OCI-LY3 (cell line): ENCODE measurements at regions not wholly inside any gene's neighbourhood (a gene's known extent, or its start where the extent isn't known, plus 50 kb on each side); places are given as distances from the start of the nearest gene placed in this dataset.

Source experiments
- H2AFZ ChIP-seq: fragments of 200-600, 300-600 bp; shearing (Covaris generic); 2 replicates; pipeline ENCODE4 v1.6.0; 2014; ENCODE audit warnings: antibody characterized with exemption, low read depth, low read length
- H3K27ac ChIP-seq: fragments of 200-600, 300-600 bp; sonication (generic); 2 replicates; pipeline ENCODE4 v1.5.1; 2014; ENCODE audit warnings: mild to moderate bottlenecking, low read length, moderate library complexity, mixed read lengths
- H3K27me3 ChIP-seq: fragments of 200-600, 300-600 bp; sonication (generic); 2 replicates; pipeline ENCODE4 v1.6.1; 2014; ENCODE audit warnings: low read depth, low read length, mixed read lengths
- H3K36me3 ChIP-seq: fragments of 200-600, 300-600 bp; sonication (generic); replicated peaks from 2 replicates; pipeline ENCODE3; 2014; ENCODE audit warnings: low read depth, low read length, mixed read lengths
- H3K4me1 ChIP-seq: fragments of 300-600, 200-600 bp; sonication (generic); 2 replicates; pipeline ENCODE4 v1.6.1; 2014; ENCODE audit warnings: low read length, mixed read lengths
- H3K4me2 ChIP-seq: fragments of 200-600, 300-600 bp; sonication (generic); 2 replicates; pipeline ENCODE4 v1.6.1; 2014; ENCODE audit warnings: low read length, mixed read lengths
- H3K4me3 ChIP-seq: fragments of 300-600, 200-600 bp; sonication (generic); 2 replicates; pipeline ENCODE4 v1.5.1; 2014; ENCODE audit warnings: antibody characterized with exemption, mild to moderate bottlenecking, low read length, moderate library complexity
- H3K79me2 ChIP-seq: fragments of 300-600, 200-600 bp; shearing (Covaris generic); 2 replicates; pipeline ENCODE4 v1.6.1; 2014; ENCODE audit warnings: mild to moderate bottlenecking, low read length, mixed read lengths
- H3K9ac ChIP-seq: fragments of 300-600, 200-600 bp; shearing (Covaris generic); 2 replicates; pipeline ENCODE4 v1.6.0; 2014; ENCODE audit warnings: mild to moderate bottlenecking, low read length, moderate library complexity
- H3K9me3 ChIP-seq: fragments of 200-600, 300-600 bp; shearing (Covaris generic); 2 replicates; pipeline ENCODE4 v1.6.1; 2014; ENCODE audit warnings: low read length, mixed read lengths; ENCODE audit not compliant: insufficient read depth
- H4K20me1 ChIP-seq: fragments of 200-600, 300-600 bp; sonication (generic); 2 replicates; pipeline ENCODE4 v1.6.1; 2016; ENCODE audit warnings: low read length, mixed read lengths; ENCODE audit not compliant: insufficient read depth
- EZH2phosphoT487 ChIP-seq: fragments of 200-600 bp; shearing (Covaris generic); IDR thresholded peaks from 2 replicates; pipeline ENCODE4 v1.6.1; 2018; ENCODE audit warnings: antibody characterized with exemption, mixed run types, low read depth
- TF ChIP-seq, protein P1 (sequence below): fragments of 200-600, 300-600 bp; sonication (generic); IDR thresholded peaks from 2 replicates; pipeline ENCODE4 v1.5.1; 2014; ENCODE audit warnings: antibody characterized with exemption, low read length, low read depth

DNA sequence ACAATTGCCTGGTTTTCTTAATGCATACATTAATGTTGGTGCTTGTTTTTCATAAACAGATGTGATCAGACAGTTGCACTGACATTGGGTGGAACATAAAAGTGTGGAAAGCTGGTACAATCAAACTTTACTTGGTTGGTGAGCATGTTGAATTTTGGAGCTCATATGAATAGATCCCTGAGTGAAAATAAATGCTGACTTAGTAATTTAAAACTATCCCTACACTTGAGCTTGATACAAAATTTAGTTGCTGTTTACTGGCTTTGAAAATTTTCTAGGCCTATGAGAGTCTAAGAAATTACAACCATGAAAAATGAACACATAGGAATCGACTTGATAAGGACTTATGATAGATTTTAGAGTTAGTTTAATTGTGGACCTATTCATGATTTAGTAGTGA is 551.8 kb upstream of the PABPC4L start:
- Histone ChIP-seq H3K4me1 (peaks cover 5% of the 10 kb centered on the region), H4K20me1 (no peaks in the 10 kb centered on the region), H3K4me2 (no peak overlapping the region), H3K36me3 (no peaks in the 10 kb centered on the region), H3K9ac (no peak overlapping the region), H3K79me2 (no peaks in the 10 kb centered on the region), H3K9me3 (no peaks in the 10 kb centered on the region), H3K27me3 (no peaks in the 10 kb centered on the region), H3K4me3 (no peak overlapping the region), H3K27ac (no peak overlapping the region), H2AFZ (no peak overlapping the region)
- no peak for TF ChIP-seq EZH2phosphoT487
- TF ChIP-seq, protein P1, sequence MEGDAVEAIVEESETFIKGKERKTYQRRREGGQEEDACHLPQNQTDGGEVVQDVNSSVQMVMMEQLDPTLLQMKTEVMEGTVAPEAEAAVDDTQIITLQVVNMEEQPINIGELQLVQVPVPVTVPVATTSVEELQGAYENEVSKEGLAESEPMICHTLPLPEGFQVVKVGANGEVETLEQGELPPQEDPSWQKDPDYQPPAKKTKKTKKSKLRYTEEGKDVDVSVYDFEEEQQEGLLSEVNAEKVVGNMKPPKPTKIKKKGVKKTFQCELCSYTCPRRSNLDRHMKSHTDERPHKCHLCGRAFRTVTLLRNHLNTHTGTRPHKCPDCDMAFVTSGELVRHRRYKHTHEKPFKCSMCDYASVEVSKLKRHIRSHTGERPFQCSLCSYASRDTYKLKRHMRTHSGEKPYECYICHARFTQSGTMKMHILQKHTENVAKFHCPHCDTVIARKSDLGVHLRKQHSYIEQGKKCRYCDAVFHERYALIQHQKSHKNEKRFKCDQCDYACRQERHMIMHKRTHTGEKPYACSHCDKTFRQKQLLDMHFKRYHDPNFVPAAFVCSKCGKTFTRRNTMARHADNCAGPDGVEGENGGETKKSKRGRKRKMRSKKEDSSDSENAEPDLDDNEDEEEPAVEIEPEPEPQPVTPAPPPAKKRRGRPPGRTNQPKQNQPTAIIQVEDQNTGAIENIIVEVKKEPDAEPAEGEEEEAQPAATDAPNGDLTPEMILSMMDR, result no peak

DNA sequence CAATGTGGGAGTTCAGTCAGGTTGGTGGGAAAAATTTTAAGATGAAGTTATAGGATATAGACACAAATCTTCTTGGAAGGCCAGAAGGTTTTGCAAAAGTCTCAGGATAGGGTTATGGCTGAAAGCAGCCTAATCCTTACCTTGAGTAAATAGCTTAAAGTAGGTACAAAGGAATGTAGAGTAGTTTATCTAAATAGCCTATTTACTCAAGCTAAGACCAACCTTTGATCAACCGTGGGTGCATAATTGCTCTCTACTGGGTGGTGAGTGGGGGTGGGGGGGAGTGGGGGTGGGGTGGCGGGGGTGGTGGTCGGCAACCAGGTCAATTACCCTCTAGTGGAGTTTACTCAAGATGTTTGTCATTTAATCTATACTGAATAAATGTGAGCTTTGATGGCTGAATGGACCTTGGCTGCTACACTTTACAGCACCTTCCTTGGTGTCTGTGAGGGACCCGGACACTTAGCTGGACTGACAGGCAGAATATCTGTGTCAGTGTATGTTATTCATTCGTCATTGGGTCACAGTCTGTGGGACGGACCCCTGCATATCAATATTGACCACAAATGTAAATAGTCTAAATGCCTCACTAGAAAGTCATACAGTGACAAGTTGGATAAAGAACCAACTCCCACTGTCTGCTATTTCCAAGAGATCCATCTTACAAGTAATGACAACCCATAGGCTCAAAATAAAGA is 545.7 kb upstream of the PABPC4L start:
- Histone ChIP-seq H3K36me3 (no peaks in the 10 kb centered on the region), H3K27ac (no peak overlapping the region), H3K4me2 (no peak overlapping the region), H4K20me1 (no peaks in the 10 kb centered on the region), H3K9me3 (no peaks in the 10 kb centered on the region), H3K4me1 (no peaks in the 10 kb centered on the region), H2AFZ (no peak overlapping the region), H3K4me3 (no peak overlapping the region), H3K27me3 (no peaks in the 10 kb centered on the region), H3K9ac (no peak overlapping the region), H3K79me2 (no peaks in the 10 kb centered on the region)
- TF ChIP-seq EZH2phosphoT487, result no peak
- TF ChIP-seq, protein P1, result no peak

DNA sequence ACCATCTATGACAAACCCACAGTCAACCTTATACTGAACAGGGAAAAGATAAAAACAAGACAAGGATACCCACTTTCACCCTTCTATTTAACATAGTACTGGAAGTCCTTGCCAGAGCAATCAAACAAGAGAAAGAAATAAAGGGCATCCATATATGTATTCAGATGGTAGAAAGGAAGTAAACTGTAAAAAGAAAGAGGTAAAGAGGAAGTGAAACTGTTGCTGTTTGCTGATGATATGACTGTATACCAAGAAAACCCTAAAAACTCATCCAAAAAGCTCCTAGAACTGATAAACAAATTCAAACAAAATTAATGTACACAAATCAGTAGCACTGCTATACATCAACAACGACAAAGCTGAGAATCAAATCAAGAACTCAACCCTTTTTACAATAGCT is 538.7 kb upstream of the PABPC4L start:
- Histone ChIP-seq H4K20me1 (no peaks in the 10 kb centered on the region), H3K4me2 (no peak overlapping the region), H3K4me1 (peaks cover 5% of the 10 kb centered on the region), H3K27ac (no peak overlapping the region), H3K9me3 (peaks cover 5% of the 10 kb centered on the region; the same call in 1 of the 2 replicates), H3K9ac (no peak overlapping the region), H3K4me3 (no peak overlapping the region), H3K79me2 (no peaks in the 10 kb centered on the region), H3K27me3 (no peaks in the 10 kb centered on the region), H2AFZ (no peak overlapping the region), H3K36me3 (no peaks in the 10 kb centered on the region)
- TF ChIP-seq EZH2phosphoT487, result no peak
- TF ChIP-seq, protein P1, result no peak

DNA sequence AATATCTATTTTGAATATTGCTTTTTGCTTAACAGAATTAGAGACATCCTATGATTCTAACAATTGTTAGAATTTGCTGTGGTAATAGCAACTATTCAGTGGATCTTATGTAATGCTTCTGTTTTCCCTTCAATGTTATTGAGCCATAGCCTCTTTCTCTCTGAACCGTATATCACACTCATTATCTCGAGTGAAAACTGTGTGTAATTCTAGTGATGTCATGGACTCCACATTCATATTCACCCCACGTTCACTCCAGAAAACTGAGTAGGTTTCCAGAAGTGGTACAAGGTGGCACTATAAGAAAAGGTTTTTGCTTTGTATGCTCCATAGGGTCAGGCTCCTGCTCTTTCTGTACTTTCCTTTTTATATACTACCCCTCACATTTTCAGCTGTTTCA is 534.3 kb upstream of the PABPC4L start:
- no peak overlapping the region for H3K27ac ChIP-seq

More for the DNA sequence above, 534.3 kb upstream of the PABPC4L start:
- peaks cover 1% of the 10 kb centered on the region; the same call in 1 of the 2 replicates for H3K9me3 ChIP-seq
- H4K20me1 ChIP-seq, result no peaks in the 10 kb centered on the region
- no peak for TF ChIP-seq EZH2phosphoT487
- TF ChIP-seq, protein P1, result no peak
- H3K36me3 ChIP-seq, result no peaks in the 10 kb centered on the region
- no peaks in the 10 kb centered on the region for H3K27me3 ChIP-seq
- peaks cover 5% of the 10 kb centered on the region for H3K4me1 ChIP-seq
- H3K4me2 ChIP-seq, result no peak overlapping the region
- H3K9ac ChIP-seq, result no peak overlapping the region
- no peak overlapping the region for H3K4me3 ChIP-seq
- no peaks in the 10 kb centered on the region for H3K79me2 ChIP-seq
- peak overlapping the region; percentile 12; the same call in 1 of the 2 replicates for H2AFZ ChIP-seq
